ENCODE measurements at regions not wholly inside any gene's neighbourhood (a gene's known extent, or its start where the extent isn't known, plus 50 kb on each side); places are given as distances from the start of the nearest gene placed in this dataset.

DNA sequence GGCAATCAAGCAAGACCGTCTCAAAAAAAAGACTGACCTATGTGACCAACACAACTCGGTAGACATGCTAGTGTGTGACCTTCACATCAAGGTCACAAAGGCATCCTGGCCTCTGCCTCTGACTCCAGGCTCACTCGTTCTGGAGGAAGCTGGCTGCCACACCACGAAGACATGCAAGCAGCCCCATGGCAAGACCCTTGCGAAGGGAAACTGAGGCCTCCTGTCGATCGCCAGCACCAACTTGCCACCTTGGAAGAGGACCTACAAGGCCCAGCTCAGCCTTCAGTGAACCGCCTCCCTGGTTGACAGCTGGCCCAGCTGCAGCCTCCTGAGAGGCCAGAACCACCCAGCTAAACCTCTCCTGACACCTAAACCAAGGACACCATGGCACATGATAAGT, 79.3 kb upstream of the ASAP2 start:
- BruUV-seq (replicated peaks), result no TSS peak
- DNase-seq (ENCODE audit: unreplicated experiment), result no peak
- no peak for TF ChIP-seq CTCF (IDR thresholded peaks at IDR 0.05; ENCODE audit: unreplicated experiment)
- no peak overlapping the region for H3K4me3 Mint-ChIP-seq (ENCODE audit: unreplicated experiment)
- intact Hi-C loops (cut with micrococcal nuclease), result no loop called here
- no peaks in the 10 kb centered on the region for H3K36me3 Mint-ChIP-seq (ENCODE audit: insufficient read depth, unreplicated experiment)
- H3K4me1 Mint-ChIP-seq (ENCODE audit: insufficient read depth, unreplicated experiment), result no peaks in the 10 kb centered on the region
- no peak overlapping the region for H3K27ac Mint-ChIP-seq (ENCODE audit: low read depth, unreplicated experiment)
- ChIA-PET CTCF (interaction anchor here (0.6 kb wide), 1 partner anchor 294 kb away, joined by 4 read pairs; no protein-coding TSS in a partner anchor), POLR2A (no interaction called here)
- H3K9me3 Mint-ChIP-seq (ENCODE audit: unreplicated experiment), result no peaks in the 10 kb centered on the region
- H3K27me3 Mint-ChIP-seq (ENCODE audit: insufficient read depth, unreplicated experiment), result no peaks in the 10 kb centered on the region

DNA sequence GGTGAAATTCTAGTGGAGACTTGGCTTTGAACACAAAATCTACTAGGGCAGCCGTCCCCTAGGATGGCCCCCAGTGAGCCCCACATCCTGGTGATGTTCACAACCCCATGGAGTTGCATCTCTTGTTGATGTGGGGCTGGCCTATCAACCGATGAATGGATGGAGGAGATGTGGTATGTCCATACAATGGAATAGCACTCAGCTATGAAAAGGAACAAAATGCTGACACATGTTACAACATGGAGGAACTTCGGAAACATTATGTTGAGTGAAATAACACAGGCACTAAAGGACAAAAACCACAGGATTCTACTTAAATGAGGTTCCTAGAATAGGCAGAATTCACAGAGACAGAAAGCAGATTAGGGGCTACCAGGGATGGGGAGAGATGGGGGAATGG, 80.1 kb upstream of the ASAP2 start:
- no peaks in the 10 kb centered on the region for H3K9me3 Mint-ChIP-seq (ENCODE audit: unreplicated experiment)
- no peak for TF ChIP-seq CTCF (IDR thresholded peaks at IDR 0.05; ENCODE audit: unreplicated experiment)
- H3K4me1 Mint-ChIP-seq (ENCODE audit: insufficient read depth, unreplicated experiment), result no peaks in the 10 kb centered on the region
- H3K4me3 Mint-ChIP-seq (ENCODE audit: unreplicated experiment), result no peak overlapping the region
- H3K27me3 Mint-ChIP-seq (ENCODE audit: insufficient read depth, unreplicated experiment), result no peaks in the 10 kb centered on the region
- no peaks in the 10 kb centered on the region for H3K36me3 Mint-ChIP-seq (ENCODE audit: insufficient read depth, unreplicated experiment)
- intact Hi-C loops (cut with micrococcal nuclease), result no loop called here
- CTCF ChIA-PET, result interaction anchor here (0.6 kb wide), 1 partner anchor 295 kb away, joined by 4 read pairs; no protein-coding TSS in a partner anchor
- no TSS peak for BruUV-seq (replicated peaks)
- H3K27ac Mint-ChIP-seq (ENCODE audit: low read depth, unreplicated experiment), result no peak overlapping the region
- POLR2A ChIA-PET, result no interaction called here
- DNase-seq (ENCODE audit: unreplicated experiment), result no peak

GRCh38 chr2:9124231-9124741, 82.3 kb upstream of the ASAP2 start:
- no peaks in the 10 kb centered on the region for H3K4me1 Mint-ChIP-seq (ENCODE audit: insufficient read depth, unreplicated experiment)
- H3K36me3 Mint-ChIP-seq (ENCODE audit: insufficient read depth, unreplicated experiment), result no peaks in the 10 kb centered on the region
- no peak overlapping the region for H3K4me3 Mint-ChIP-seq (ENCODE audit: unreplicated experiment)
- no peak overlapping the region for H3K27ac Mint-ChIP-seq (ENCODE audit: low read depth, unreplicated experiment)
- H3K9me3 Mint-ChIP-seq (ENCODE audit: unreplicated experiment), result no peaks in the 10 kb centered on the region
- TF ChIP-seq CTCF (IDR thresholded peaks at IDR 0.05; ENCODE audit: unreplicated experiment), result no peak
- no peak for DNase-seq (ENCODE audit: unreplicated experiment)
- ChIA-PET CTCF (interaction anchor here (0.9 kb wide), 1 partner anchor 10 kb away, joined by 3 read pairs; no protein-coding TSS in a partner anchor), POLR2A (no interaction called here)
- intact Hi-C loops (cut with micrococcal nuclease), result no loop called here
- no peaks in the 10 kb centered on the region for H3K27me3 Mint-ChIP-seq (ENCODE audit: insufficient read depth, unreplicated experiment)
- no TSS peak for BruUV-seq (replicated peaks)

DNA sequence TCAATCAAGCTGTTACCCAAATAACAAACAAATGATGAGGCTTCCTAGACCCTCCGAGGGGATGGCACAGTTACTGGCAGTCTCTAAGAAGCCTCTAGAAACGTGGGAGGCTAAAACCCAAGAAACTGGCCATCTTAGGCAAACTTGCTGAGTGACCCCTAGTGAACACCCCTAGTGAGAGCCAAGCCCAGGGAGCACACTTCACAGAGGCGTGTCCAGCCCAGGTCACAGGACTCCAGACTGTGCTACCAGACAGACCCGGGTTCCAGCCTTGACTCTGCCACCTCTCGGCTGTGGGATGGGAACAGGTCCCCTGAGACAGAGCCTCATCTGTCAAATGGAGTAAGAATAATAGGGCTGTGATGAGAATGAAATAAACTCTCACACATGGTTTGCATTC, 83.5 kb upstream of the ASAP2 start:
- ChIA-PET POLR2A (no interaction called here), CTCF (interaction anchor here (0.9 kb wide), 1 partner anchor 9 kb away, joined by 3 read pairs; no protein-coding TSS in a partner anchor)
- no peaks in the 10 kb centered on the region for H3K9me3 Mint-ChIP-seq (ENCODE audit: unreplicated experiment)
- no peaks in the 10 kb centered on the region for H3K36me3 Mint-ChIP-seq (ENCODE audit: insufficient read depth, unreplicated experiment)
- no peak for DNase-seq (ENCODE audit: unreplicated experiment)
- no peaks in the 10 kb centered on the region for H3K27me3 Mint-ChIP-seq (ENCODE audit: insufficient read depth, unreplicated experiment)
- no peaks in the 10 kb centered on the region for H3K4me1 Mint-ChIP-seq (ENCODE audit: insufficient read depth, unreplicated experiment)
- no TSS peak for BruUV-seq (replicated peaks)
- intact Hi-C loops (cut with micrococcal nuclease), result no loop called here
- no peak overlapping the region for H3K4me3 Mint-ChIP-seq (ENCODE audit: unreplicated experiment)
- no peak for TF ChIP-seq CTCF (IDR thresholded peaks at IDR 0.05; ENCODE audit: unreplicated experiment)
- H3K27ac Mint-ChIP-seq (ENCODE audit: low read depth, unreplicated experiment), result no peak overlapping the region

All from MCF 10A (cell line).